Mononuclear cell (primary cell): ENCODE measurements at regions not wholly inside any gene's neighbourhood (a gene's known extent, or its start where the extent isn't known, plus 50 kb on each side); places are given as distances from the start of the nearest gene placed in this dataset.
"Not testable (repeated sequence)": the region's sequence is repeated elsewhere in the genome, so short reads cannot be mapped to it uniquely, and the experiment has no call there.

ENCODE experiments used
- H3K27me3 ChIP-seq: 2 replicates; pipeline ENCODE4 v1.6.0; 2011; ENCODE audit warnings: low read length, control low read depth; ENCODE audit not compliant: insufficient read depth
- H3K4me1 ChIP-seq: 2 replicates; pipeline ENCODE4 v1.5.1; 2011; ENCODE audit warnings: mild to moderate bottlenecking, low read length, control low read depth; ENCODE audit not compliant: insufficient read depth
- H3K4me3 ChIP-seq: 2 replicates; pipeline ENCODE4 v1.5.1; 2011; ENCODE audit warnings: mild to moderate bottlenecking, low read length, moderate library complexity
- H3K9me3 ChIP-seq: 2 replicates; pipeline ENCODE4 v1.5.1; 2011; ENCODE audit warnings: low read depth, mild to moderate bottlenecking, control low read depth, low read length

- Histone ChIP-seq H3K27me3 (no peaks in the 10 kb centered on the region), H3K9me3 (peaks cover 7% of the 10 kb centered on the region), H3K4me1 (no peaks in the 10 kb centered on the region), H3K4me3 (no peak overlapping the region)
These were observed 57.8 kb upstream of the ANKRD30A start for GRCh38 chr10:37067576-37067975.

- H3K4me3 ChIP-seq, H3K9me3 ChIP-seq, H3K27me3 ChIP-seq, H3K4me1 ChIP-seq: not testable (repeated sequence)
These were observed 63.1 kb upstream of the ANKRD30A start for GRCh38 chr10:37062296-37062695.

GRCh38 chr10:37057261-37057660, 68.1 kb upstream of the ANKRD30A start:
- Histone ChIP-seq H3K9me3 (no peaks in the 10 kb centered on the region), H3K4me1 (no peaks in the 10 kb centered on the region), H3K27me3 (no peaks in the 10 kb centered on the region), H3K4me3 (no peak overlapping the region)

- no peaks in the 10 kb centered on the region for H3K27me3 ChIP-seq
- no peaks in the 10 kb centered on the region for H3K4me1 ChIP-seq
- H3K4me3 ChIP-seq: no peak overlapping the region
- no peaks in the 10 kb centered on the region for H3K9me3 ChIP-seq
These were observed 71.9 kb upstream of the ANKRD30A start for GRCh38 chr10:37053476-37053875.

GRCh38 chr10:37049982-37050381, 75.4 kb upstream of the ANKRD30A start:
- not testable (repeated sequence) for H3K9me3 ChIP-seq, H3K4me1 ChIP-seq, H3K4me3 ChIP-seq, H3K27me3 ChIP-seq

GRCh38 chr10:37044319-37044718, 81.1 kb upstream of the ANKRD30A start:
- H3K9me3 ChIP-seq, H3K4me1 ChIP-seq, H3K27me3 ChIP-seq, H3K4me3 ChIP-seq: not testable (repeated sequence)

GRCh38 chr10:37035853-37036252, 89.5 kb upstream of the ANKRD30A start:
- Histone ChIP-seq H3K4me1 (no peaks in the 10 kb centered on the region), H3K4me3 (no peak overlapping the region), H3K9me3 (no peaks in the 10 kb centered on the region), H3K27me3 (no peaks in the 10 kb centered on the region)

GRCh38 chr10:37015498-37015897, 109.9 kb upstream of the ANKRD30A start:
- H3K4me3 ChIP-seq: no peak overlapping the region
- H3K27me3 ChIP-seq: no peaks in the 10 kb centered on the region
- H3K4me1 ChIP-seq: no peaks in the 10 kb centered on the region
- no peaks in the 10 kb centered on the region for H3K9me3 ChIP-seq

- no peaks in the 10 kb centered on the region for H3K9me3 ChIP-seq
- no peaks in the 10 kb centered on the region for H3K27me3 ChIP-seq
- H3K4me3 ChIP-seq: no peak overlapping the region
- H3K4me1 ChIP-seq: no peaks in the 10 kb centered on the region
These were observed 114.7 kb upstream of the ANKRD30A start for GRCh38 chr10:37010741-37011140.

GRCh38 chr10:37008276-37008675, 117.1 kb upstream of the ANKRD30A start:
- not testable (repeated sequence) for H3K9me3 ChIP-seq, H3K4me3 ChIP-seq, H3K4me1 ChIP-seq, H3K27me3 ChIP-seq

GRCh38 chr10:37003126-37003525, 122.3 kb upstream of the ANKRD30A start:
- Histone ChIP-seq H3K4me3 (no peak overlapping the region), H3K4me1 (no peaks in the 10 kb centered on the region)

GRCh38 chr10:36995806-36996205, 129.6 kb upstream of the ANKRD30A start:
- not testable (repeated sequence) for H3K9me3 ChIP-seq, H3K4me1 ChIP-seq, H3K4me3 ChIP-seq, H3K27me3 ChIP-seq

More at GRCh38 chr10:37003126-37003525, 122.3 kb upstream of the ANKRD30A start:
- no peaks in the 10 kb centered on the region for H3K9me3 ChIP-seq
- no peaks in the 10 kb centered on the region for H3K27me3 ChIP-seq

- no peaks in the 10 kb centered on the region for H3K4me1 ChIP-seq
- no peaks in the 10 kb centered on the region for H3K9me3 ChIP-seq
- H3K4me3 ChIP-seq: no peak overlapping the region
- no peaks in the 10 kb centered on the region for H3K27me3 ChIP-seq
These were observed 130.5 kb upstream of the ANKRD30A start for GRCh38 chr10:36994886-36995285.

- Histone ChIP-seq H3K27me3 (no peaks in the 10 kb centered on the region), H3K4me1 (no peaks in the 10 kb centered on the region), H3K9me3 (no peaks in the 10 kb centered on the region), H3K4me3 (no peak overlapping the region)
These were observed 136.2 kb upstream of the ANKRD30A start for GRCh38 chr10:36989233-36989632.

- Histone ChIP-seq H3K27me3 (no peaks in the 10 kb centered on the region), H3K4me1 (no peaks in the 10 kb centered on the region), H3K4me3 (no peak overlapping the region), H3K9me3 (no peaks in the 10 kb centered on the region)
These were observed 178.8 kb upstream of the ANKRD30A start for GRCh38 chr10:36946598-36946997.

GRCh38 chr10:36943544-36943943, 181.9 kb upstream of the ANKRD30A start:
- Histone ChIP-seq H3K4me1 (no peaks in the 10 kb centered on the region), H3K4me3 (no peak overlapping the region), H3K27me3 (no peaks in the 10 kb centered on the region), H3K9me3 (no peaks in the 10 kb centered on the region)

- H3K4me3 ChIP-seq: no peak overlapping the region
- H3K9me3 ChIP-seq: no peaks in the 10 kb centered on the region
- no peaks in the 10 kb centered on the region for H3K27me3 ChIP-seq
- H3K4me1 ChIP-seq: no peaks in the 10 kb centered on the region
These were observed 182.8 kb upstream of the ANKRD30A start for GRCh38 chr10:36942616-36943015.
